ENCODE measurements at regions not wholly inside any gene's neighbourhood (a gene's known extent, or its start where the extent isn't known, plus 50 kb on each side); places are given as distances from the start of the nearest gene placed in this dataset.

- no peak for TF ChIP-seq CTCF (conservative IDR thresholded peaks at IDR 0.05; ENCODE audit: low read depth, low read length)
- DNase-seq (ENCODE audit: low read depth) = no peak
- no peak overlapping the region for H3K4me3 ChIP-seq (ENCODE audit: low read depth, low read length)
These were observed 183.1 kb downstream of the SALL1 start for GRCh38 chr16:50967827-50968612.

- DNase-seq (ENCODE audit: low read depth) = no peak
- H3K4me3 ChIP-seq (ENCODE audit: low read depth, low read length) = no peak overlapping the region
- TF ChIP-seq CTCF (conservative IDR thresholded peaks at IDR 0.05; ENCODE audit: low read depth, low read length) = no peak
These were observed 186.6 kb downstream of the SALL1 start for GRCh38 chr16:50964491-50964890.

- no peak overlapping the region for H3K4me3 ChIP-seq (ENCODE audit: low read depth, low read length)
- no peak for TF ChIP-seq CTCF (conservative IDR thresholded peaks at IDR 0.05; ENCODE audit: low read depth, low read length)
- no peak for DNase-seq (ENCODE audit: low read depth)
These were observed 189.1 kb downstream of the SALL1 start for GRCh38 chr16:50961952-50962351.

- no peak for TF ChIP-seq CTCF (conservative IDR thresholded peaks at IDR 0.05; ENCODE audit: low read depth, low read length)
These were observed 190.4 kb downstream of the SALL1 start for GRCh38 chr16:50960517-50961202.

GRCh38 chr16:50957056-50957455, 194.0 kb downstream of the SALL1 start:
- no peak overlapping the region for H3K4me3 ChIP-seq (ENCODE audit: low read depth, low read length)
- no peak for DNase-seq (ENCODE audit: low read depth)
- no peak for TF ChIP-seq CTCF (conservative IDR thresholded peaks at IDR 0.05; ENCODE audit: low read depth, low read length)

More at GRCh38 chr16:50960517-50961202, 190.4 kb downstream of the SALL1 start:
- no peak overlapping the region for H3K4me3 ChIP-seq (ENCODE audit: low read depth, low read length)
- DNase-seq (ENCODE audit: low read depth) = no peak

GRCh38 chr16:50956637-50957036, 194.4 kb downstream of the SALL1 start:
- no peak overlapping the region for H3K4me3 ChIP-seq (ENCODE audit: low read depth, low read length)
- no peak for DNase-seq (ENCODE audit: low read depth)
- TF ChIP-seq CTCF (conservative IDR thresholded peaks at IDR 0.05; ENCODE audit: low read depth, low read length) = no peak

Data from epithelial cell of proximal tubule (primary cell).